ENCODE measurements at regions not wholly inside any gene's neighbourhood (a gene's known extent, or its start where the extent isn't known, plus 50 kb on each side); places are given as distances from the start of the nearest gene placed in this dataset.

- DNase-seq = no peak
- no peak overlapping the region for H2BK120ac ChIP-seq (ENCODE audit: insufficient read depth, low read length, poor library complexity)
- no peak overlapping the region for H3K9ac ChIP-seq (ENCODE audit: low read length)
- no peaks in the 10 kb centered on the region for H3K9me3 ChIP-seq (ENCODE audit: insufficient read depth, low read depth, low read length)
- no peak overlapping the region for H2AFZ ChIP-seq (ENCODE audit: insufficient read depth, low read length, poor library complexity)
- no peak overlapping the region for H3K23ac ChIP-seq (ENCODE audit: low read length)
- no peak overlapping the region for H2BK12ac ChIP-seq (ENCODE audit: low read length)
- H3K4me1 ChIP-seq (ENCODE audit: control insufficient read depth in 1 of 2, insufficient read depth in 2 of 2, low read length in 2 of 2) = peaks cover 0 to 3% of the 10 kb centered on the region in 2 experiments
- no peaks in the 10 kb centered on the region for H3K79me1 ChIP-seq (ENCODE audit: low read length)
- no peak overlapping the region for H4K91ac ChIP-seq (ENCODE audit: low read depth, low read length)
- H3K4me2 ChIP-seq (ENCODE audit: low read length) = no peak overlapping the region
- H3K36me3 ChIP-seq (ENCODE audit: control insufficient read depth in 1 of 2, insufficient read depth in 2 of 2, low read length in 2 of 2) = no peaks in the 10 kb centered on the region
- H3K27me3 ChIP-seq (ENCODE audit: insufficient read depth, low read length) = no peaks in the 10 kb centered on the region
- no peak overlapping the region for H3K14ac ChIP-seq (ENCODE audit: low read length)
- H3K18ac ChIP-seq (ENCODE audit: low read length) = no peak overlapping the region
- WGBS (ENCODE audit: extremely low coverage, insufficient coverage, insufficient read length) = no CpG with 5 or more reads among the region's 12 CpGs
- no peak overlapping the region for H3K27ac ChIP-seq (ENCODE audit: low read depth, low read length)
- no peaks in the 10 kb centered on the region for H3K79me2 ChIP-seq (ENCODE audit: control insufficient read depth, insufficient read depth, low read length, poor library complexity)
- no peak overlapping the region for H3K4me3 ChIP-seq (ENCODE audit: low read depth, low read length)
- no peak overlapping the region for H2AK5ac ChIP-seq (ENCODE audit: low read length)
- H3K4ac ChIP-seq (ENCODE audit: low read depth, low read length) = no peak overlapping the region
- H2BK5ac ChIP-seq (ENCODE audit: low read depth, low read length, poor library complexity) = no peak overlapping the region
- H4K12ac ChIP-seq (ENCODE audit: low read depth, low read length) = no peak overlapping the region
- no peak overlapping the region for H4K8ac ChIP-seq (ENCODE audit: low read depth, low read length)
Observed at GRCh38 chr12:131619106-131619642, 91.7 kb upstream of the SFSWAP start.

DNA sequence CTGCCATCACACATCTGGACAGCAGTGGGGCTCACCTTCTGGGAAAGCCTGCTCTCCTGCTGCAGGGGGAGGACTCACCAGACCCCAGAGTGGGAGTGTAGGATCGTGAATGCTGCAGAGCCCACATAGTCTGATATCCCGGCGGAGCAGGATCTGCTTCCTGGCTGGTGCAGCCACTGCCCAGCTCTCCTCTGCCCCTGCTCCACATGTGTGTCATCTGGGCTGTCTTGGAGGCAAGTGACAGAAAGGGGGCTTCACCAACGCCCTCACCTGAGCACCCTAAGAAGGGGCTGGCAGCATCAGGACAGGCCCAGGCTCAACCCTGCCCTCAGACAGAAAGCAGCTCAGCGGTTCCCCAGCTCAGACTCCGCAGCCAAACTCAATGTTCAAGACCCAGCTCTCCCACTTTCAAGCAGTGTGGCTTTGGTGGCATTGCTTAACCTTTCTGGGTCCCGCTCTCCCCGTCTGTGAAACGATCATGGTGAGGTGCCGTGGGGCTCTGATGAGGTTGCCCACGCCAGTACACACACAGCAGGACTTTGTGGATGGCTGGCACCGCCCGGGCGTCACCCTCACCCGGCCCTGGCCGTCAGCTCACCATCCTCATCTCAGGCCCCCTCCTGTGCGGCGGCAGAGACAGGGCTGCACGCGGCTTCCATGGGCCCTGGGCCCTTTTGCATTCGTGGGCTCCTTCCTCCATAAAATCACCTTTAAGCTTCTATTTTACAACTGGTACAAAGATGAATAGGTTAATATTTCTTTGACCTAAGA is 91.0 kb upstream of the SFSWAP start:
- Histone ChIP-seq H4K12ac (ENCODE audit: low read depth, low read length) (no peak overlapping the region), H2BK5ac (ENCODE audit: low read depth, low read length, poor library complexity) (no peak overlapping the region), H2AFZ (ENCODE audit: insufficient read depth, low read length, poor library complexity) (no peak overlapping the region), H4K91ac (ENCODE audit: low read depth, low read length) (no peak overlapping the region), H3K36me3 (ENCODE audit: control insufficient read depth in 1 of 2, insufficient read depth in 2 of 2, low read length in 2 of 2) (no peaks in the 10 kb centered on the region), H3K79me1 (ENCODE audit: low read length) (no peaks in the 10 kb centered on the region), H2BK12ac (ENCODE audit: low read length) (no peak overlapping the region), H3K4ac (ENCODE audit: low read depth, low read length) (no peak overlapping the region), H4K8ac (ENCODE audit: low read depth, low read length) (no peak overlapping the region), H3K27ac (ENCODE audit: low read depth, low read length) (no peak overlapping the region), H3K4me3 (ENCODE audit: low read depth, low read length) (no peak overlapping the region), H3K79me2 (ENCODE audit: control insufficient read depth, insufficient read depth, low read length, poor library complexity) (no peaks in the 10 kb centered on the region), H3K18ac (ENCODE audit: low read length) (no peak overlapping the region), H3K14ac (ENCODE audit: low read length) (no peak overlapping the region), H3K27me3 (ENCODE audit: insufficient read depth, low read length) (no peaks in the 10 kb centered on the region), H2AK5ac (ENCODE audit: low read length) (no peak overlapping the region), H3K4me1 (ENCODE audit: control insufficient read depth in 1 of 2, insufficient read depth in 2 of 2, low read length in 2 of 2) (peaks cover 0 to 3% of the 10 kb centered on the region in 2 experiments), H2BK120ac (ENCODE audit: insufficient read depth, low read length, poor library complexity) (no peak overlapping the region), H3K23ac (ENCODE audit: low read length) (no peak overlapping the region), H3K9ac (ENCODE audit: low read length) (no peak overlapping the region), H3K9me3 (ENCODE audit: insufficient read depth, low read depth, low read length) (no peaks in the 10 kb centered on the region), H3K4me2 (ENCODE audit: low read length) (no peak overlapping the region)
- DNase-seq = no peak
- no CpG with 5 or more reads among the region's 21 CpGs for WGBS (ENCODE audit: extremely low coverage, insufficient coverage, insufficient read length)

DNA sequence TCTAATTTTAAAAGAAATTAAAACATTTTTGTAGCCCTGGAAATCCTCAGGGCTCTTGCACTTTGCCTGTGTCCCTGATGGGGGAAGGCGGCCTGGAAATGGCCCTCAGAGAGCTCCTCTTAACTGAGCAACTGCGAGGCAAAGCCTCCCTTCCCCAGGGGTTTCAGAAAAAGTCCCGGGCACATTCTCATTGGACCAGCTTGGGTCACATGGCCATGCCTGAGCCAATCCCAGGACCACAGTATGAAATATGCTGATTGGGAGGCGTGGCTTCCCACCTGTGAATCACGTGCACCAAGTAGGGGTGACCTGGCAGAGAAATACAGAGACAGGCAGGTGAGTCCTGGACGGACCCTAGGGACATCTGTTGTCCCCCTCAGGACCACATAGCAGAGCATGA is 90.4 kb upstream of the SFSWAP start:
- H3K9me3 ChIP-seq (ENCODE audit: insufficient read depth, low read depth, low read length) = no peaks in the 10 kb centered on the region
- no peak overlapping the region for H3K27ac ChIP-seq (ENCODE audit: low read depth, low read length)
- no peaks in the 10 kb centered on the region for H3K79me1 ChIP-seq (ENCODE audit: low read length)
- no peak overlapping the region for H2BK12ac ChIP-seq (ENCODE audit: low read length)
- H2AFZ ChIP-seq (ENCODE audit: insufficient read depth, low read length, poor library complexity) = no peak overlapping the region
- no peak overlapping the region for H4K8ac ChIP-seq (ENCODE audit: low read depth, low read length)
- no peak overlapping the region for H3K18ac ChIP-seq (ENCODE audit: low read length)
- no peak overlapping the region for H3K4ac ChIP-seq (ENCODE audit: low read depth, low read length)
- no peak overlapping the region for H3K9ac ChIP-seq (ENCODE audit: low read length)
- H2AK5ac ChIP-seq (ENCODE audit: low read length) = no peak overlapping the region
- no peak overlapping the region for H3K4me2 ChIP-seq (ENCODE audit: low read length)
- H3K23ac ChIP-seq (ENCODE audit: low read length) = no peak overlapping the region
- H3K14ac ChIP-seq (ENCODE audit: low read length) = no peak overlapping the region
- DNase-seq = no peak
- H3K36me3 ChIP-seq (ENCODE audit: control insufficient read depth in 1 of 2, insufficient read depth in 2 of 2, low read length in 2 of 2) = no peaks in the 10 kb centered on the region
- no peaks in the 10 kb centered on the region for H3K27me3 ChIP-seq (ENCODE audit: insufficient read depth, low read length)
- no peak overlapping the region for H2BK120ac ChIP-seq (ENCODE audit: insufficient read depth, low read length, poor library complexity)
- H3K79me2 ChIP-seq (ENCODE audit: control insufficient read depth, insufficient read depth, low read length, poor library complexity) = no peaks in the 10 kb centered on the region
- H4K12ac ChIP-seq (ENCODE audit: low read depth, low read length) = no peak overlapping the region
- peaks cover 0 to 3% of the 10 kb centered on the region in 2 experiments for H3K4me1 ChIP-seq (ENCODE audit: control insufficient read depth in 1 of 2, insufficient read depth in 2 of 2, low read length in 2 of 2)
- H2BK5ac ChIP-seq (ENCODE audit: low read depth, low read length, poor library complexity) = no peak overlapping the region
- H4K91ac ChIP-seq (ENCODE audit: low read depth, low read length) = no peak overlapping the region
- no CpG with 5 or more reads among the region's 6 CpGs for WGBS (ENCODE audit: extremely low coverage, insufficient coverage, insufficient read length)
- H3K4me3 ChIP-seq (ENCODE audit: low read depth, low read length) = no peak overlapping the region

- Histone ChIP-seq H2BK5ac (ENCODE audit: low read depth, low read length, poor library complexity) (no peak overlapping the region), H3K4ac (ENCODE audit: low read depth, low read length) (no peak overlapping the region), H4K12ac (ENCODE audit: low read depth, low read length) (no peak overlapping the region), H3K27ac (ENCODE audit: low read depth, low read length) (no peak overlapping the region), H4K91ac (ENCODE audit: low read depth, low read length) (no peak overlapping the region), H3K18ac (ENCODE audit: low read length) (no peak overlapping the region), H2AFZ (ENCODE audit: insufficient read depth, low read length, poor library complexity) (no peak overlapping the region), H3K9me3 (ENCODE audit: insufficient read depth, low read depth, low read length) (no peaks in the 10 kb centered on the region), H2BK120ac (ENCODE audit: insufficient read depth, low read length, poor library complexity) (no peak overlapping the region), H4K8ac (ENCODE audit: low read depth, low read length) (no peak overlapping the region), H3K14ac (ENCODE audit: low read length) (no peak overlapping the region), H3K4me3 (ENCODE audit: low read depth, low read length) (no peak overlapping the region), H3K79me1 (ENCODE audit: low read length) (no peaks in the 10 kb centered on the region), H2BK12ac (ENCODE audit: low read length) (no peak overlapping the region), H3K23ac (ENCODE audit: low read length) (no peak overlapping the region), H3K36me3 (ENCODE audit: control insufficient read depth in 1 of 2, insufficient read depth in 2 of 2, low read length in 2 of 2) (no peaks in the 10 kb centered on the region), H3K4me1 (ENCODE audit: control insufficient read depth in 1 of 2, insufficient read depth in 2 of 2, low read length in 2 of 2) (no peaks in the 10 kb centered on the region), H3K4me2 (ENCODE audit: low read length) (no peak overlapping the region), H3K27me3 (ENCODE audit: insufficient read depth, low read length) (no peaks in the 10 kb centered on the region), H3K9ac (ENCODE audit: low read length) (peak overlapping the region; percentile 9), H2AK5ac (ENCODE audit: low read length) (no peak overlapping the region), H3K79me2 (ENCODE audit: control insufficient read depth, insufficient read depth, low read length, poor library complexity) (no peaks in the 10 kb centered on the region)
- no CpG with 5 or more reads among the region's 27 CpGs for WGBS (ENCODE audit: extremely low coverage, insufficient coverage, insufficient read length)
- no peak for DNase-seq
Observed at GRCh38 chr12:131620946-131621681, 89.8 kb upstream of the SFSWAP start.

All from trophoblast cell (in vitro differentiated cells and primary cell).